H9 (cell line): ENCODE measurements at regions not wholly inside any gene's neighbourhood (a gene's known extent, or its start where the extent isn't known, plus 50 kb on each side); places are given as distances from the start of the nearest gene placed in this dataset.
A peak's percentile ranks its signal among the peaks of the same experiment; 100 is the strongest.

Source experiments
- DNase-seq: peaks from one replicate; pipeline ENCODE4 v3.0.0-alpha.2; 2017
- H2AFZ ChIP-seq: one replicate; pipeline ENCODE4 v1.6.1; 2013; ENCODE audit warnings: mild to moderate bottlenecking, low read length, control low read depth, moderate library complexity
- H2AK5ac ChIP-seq: 2 replicates; pipeline ENCODE4 v1.6.1; 2013; ENCODE audit warnings: low read length, control low read depth, mixed read lengths; ENCODE audit not compliant: insufficient read length
- H2BK120ac ChIP-seq: one replicate; pipeline ENCODE4 v1.6.1; 2013; ENCODE audit warnings: low read depth, mild to moderate bottlenecking, low read length, control low read depth, inconsistent platforms; ENCODE audit not compliant: poor library complexity, severe bottlenecking
- H2BK12ac ChIP-seq: 2 replicates; pipeline ENCODE4 v1.6.1; 2013; ENCODE audit warnings: low read length, control low read depth, mixed read lengths, low read depth; ENCODE audit not compliant: insufficient read length
- H2BK15ac ChIP-seq: 2 replicates; pipeline ENCODE4 v1.6.1; 2013; ENCODE audit warnings: low read depth, low read length, control low read depth
- H2BK20ac ChIP-seq: one replicate; pipeline ENCODE4 v1.6.1; 2013; ENCODE audit warnings: low read depth, mild to moderate bottlenecking, low read length, control low read depth, inconsistent platforms; ENCODE audit not compliant: poor library complexity, severe bottlenecking
- H2BK5ac ChIP-seq: 2 replicates; pipeline ENCODE4 v1.6.1; 2013; ENCODE audit warnings: low read length, control low read depth, mixed read lengths; ENCODE audit not compliant: insufficient read length
- H3K14ac ChIP-seq: 2 replicates; pipeline ENCODE4 v1.6.1; 2013; ENCODE audit warnings: low read length, control low read depth; ENCODE audit not compliant: insufficient read depth
- H3K18ac ChIP-seq: 2 replicates; pipeline ENCODE4 v1.6.1; 2013; ENCODE audit warnings: low read depth, mild to moderate bottlenecking, mixed read lengths, low read length, control low read depth; ENCODE audit not compliant: insufficient read length
- H3K23ac ChIP-seq: 2 replicates; pipeline ENCODE4 v1.6.1; 2013; ENCODE audit warnings: low read length, control low read depth, mixed read lengths, low read depth; ENCODE audit not compliant: insufficient read length
- H3K23me2 ChIP-seq: 2 replicates; pipeline ENCODE4 v1.6.1; 2013; ENCODE audit warnings: low read depth, mild to moderate bottlenecking, mixed read lengths, low read length, control low read depth; ENCODE audit not compliant: insufficient read length, poor library complexity, severe bottlenecking
- H3K27ac ChIP-seq: 2 replicates; pipeline ENCODE4 v1.5.1; 2013; ENCODE audit warnings: low read length, control low read depth, mixed read lengths, low read depth; ENCODE audit not compliant: insufficient read length
- H3K27me3 ChIP-seq: 2 replicates; pipeline ENCODE4 v1.6.1; 2013; ENCODE audit warnings: low read length, control low read depth, inconsistent platforms; ENCODE audit not compliant: insufficient read depth
- H3K4ac ChIP-seq: 2 replicates; pipeline ENCODE4 v1.6.1; 2013; ENCODE audit warnings: low read depth, mild to moderate bottlenecking, control low read depth, inconsistent platforms, low read length, moderate library complexity
- H3K4me1 ChIP-seq: 2 replicates; pipeline ENCODE4 v1.6.1; 2013; ENCODE audit warnings: low read length, control low read depth, inconsistent platforms; ENCODE audit not compliant: insufficient read depth
- H3K4me2 ChIP-seq: 2 replicates; pipeline ENCODE4 v1.6.1; 2013; ENCODE audit warnings: low read length, control low read depth, mixed read lengths; ENCODE audit not compliant: insufficient read length, insufficient read depth
- H3K56ac ChIP-seq: 2 replicates; pipeline ENCODE4 v1.6.1; 2013; ENCODE audit warnings: low read depth, mild to moderate bottlenecking, mixed read lengths, low read length, control low read depth; ENCODE audit not compliant: insufficient read length
- H3K79me1 ChIP-seq: 2 replicates; pipeline ENCODE4 v1.6.1; 2013; ENCODE audit warnings: low read depth, mild to moderate bottlenecking, moderate library complexity, low read length, control low read depth, inconsistent platforms; ENCODE audit not compliant: insufficient read depth, poor library complexity, severe bottlenecking
- H3K79me2 ChIP-seq: 2 replicates; pipeline ENCODE4 v1.6.1; 2013; ENCODE audit warnings: low read length, control low read depth, inconsistent platforms; ENCODE audit not compliant: insufficient read depth
- H3K9ac ChIP-seq: 2 replicates; pipeline ENCODE4 v1.6.1; 2013; ENCODE audit warnings: low read length, control low read depth, mixed read lengths; ENCODE audit not compliant: insufficient read length; ENCODE audit errors: extremely low read depth
- H3K9me3 ChIP-seq: one replicate; pipeline ENCODE4 v1.6.1; 2013; ENCODE audit warnings: low read depth, low read length, inconsistent platforms; ENCODE audit not compliant: control insufficient read depth
- H3T11ph ChIP-seq: one replicate; pipeline ENCODE4 v1.6.1; 2013; ENCODE audit warnings: mild to moderate bottlenecking, low read length, control low read depth, inconsistent platforms
- H4K20me1 ChIP-seq: one replicate; pipeline ENCODE4 v1.6.1; 2013; ENCODE audit not compliant: control insufficient read depth, insufficient read length, insufficient read depth
- H4K5ac ChIP-seq: 2 replicates; pipeline ENCODE4 v1.6.1; 2013; ENCODE audit warnings: low read depth, mild to moderate bottlenecking, mixed read lengths, low read length, control low read depth; ENCODE audit not compliant: insufficient read length
- H4K8ac ChIP-seq: replicated peaks from 2 replicates; pipeline ENCODE4 v1.6.1; 2013; ENCODE audit warnings: low read length, control low read depth, mixed read lengths, low read depth; ENCODE audit not compliant: insufficient read length
- H4K91ac ChIP-seq: 2 replicates; pipeline ENCODE4 v1.6.1; 2013; ENCODE audit warnings: low read depth, mild to moderate bottlenecking, moderate library complexity, mixed read lengths, low read length, control low read depth; ENCODE audit not compliant: insufficient read length
- H3K27ac Mint-ChIP-seq, 3 experiments: 2 replicates in 2 of 3; 3 replicates in 1 of 3; pipeline ENCODE4 v1.8.0; 2020 to 2021; ENCODE audit warnings: mixed read lengths in 3 of 3, mild to moderate bottlenecking in 1 of 3, moderate library complexity in 1 of 3
- H3K27me3 Mint-ChIP-seq: 2 replicates; pipeline ENCODE4 v1.8.0; 2021; ENCODE audit warnings: low read depth, mild to moderate bottlenecking, moderate library complexity, mixed read lengths
- H3K36me3 Mint-ChIP-seq, 3 experiments: 2 replicates in 2 of 3; 3 replicates in 1 of 3; pipeline ENCODE4 v1.8.0; 2020 to 2021; ENCODE audit warnings: low read depth in 3 of 3, mixed read lengths in 3 of 3; ENCODE audit not compliant: insufficient read depth in 1 of 3
- H3K4me1 Mint-ChIP-seq, 2 experiments: 2 replicates each; pipeline ENCODE4 v1.8.0; 2020; ENCODE audit warnings: mixed read lengths in 2 of 2
- H3K4me3 Mint-ChIP-seq, 2 experiments: 2 replicates in 1 of 2; 3 replicates in 1 of 2; pipeline ENCODE4 v1.8.0; 2020 to 2021; ENCODE audit warnings: mild to moderate bottlenecking in 2 of 2, mixed read lengths in 2 of 2, moderate library complexity in 1 of 2
- H3K9me3 Mint-ChIP-seq, 2 experiments: 2 replicates in 1 of 2; 3 replicates in 1 of 2; pipeline ENCODE4 v1.8.0; 2020; ENCODE audit warnings: mild to moderate bottlenecking in 2 of 2, mixed read lengths in 2 of 2, moderate library complexity in 1 of 2
- WGBS: extraction: QIAGEN DNeasy Blood & Tissue Kit; methylation state at CpG from one replicate; pipeline ENCODE4 v1.1.7; 2013; ENCODE audit warnings: missing lambda C conversion rate, low lambda C conversion rate, mixed read lengths; ENCODE audit not compliant: insufficient read length; ENCODE audit errors: extremely low coverage; 5-methylcytosine and 5-hydroxymethylcytosine counted together
- TF ChIP-seq, protein P1 (sequence below): fragments of 200-600 bp; sonication (generic); conservative IDR thresholded peaks from 3 replicates; pipeline ENCODE4 v1.8.0; 2021; ENCODE audit warnings: antibody characterized with exemption, mild to moderate bottlenecking

DNA sequence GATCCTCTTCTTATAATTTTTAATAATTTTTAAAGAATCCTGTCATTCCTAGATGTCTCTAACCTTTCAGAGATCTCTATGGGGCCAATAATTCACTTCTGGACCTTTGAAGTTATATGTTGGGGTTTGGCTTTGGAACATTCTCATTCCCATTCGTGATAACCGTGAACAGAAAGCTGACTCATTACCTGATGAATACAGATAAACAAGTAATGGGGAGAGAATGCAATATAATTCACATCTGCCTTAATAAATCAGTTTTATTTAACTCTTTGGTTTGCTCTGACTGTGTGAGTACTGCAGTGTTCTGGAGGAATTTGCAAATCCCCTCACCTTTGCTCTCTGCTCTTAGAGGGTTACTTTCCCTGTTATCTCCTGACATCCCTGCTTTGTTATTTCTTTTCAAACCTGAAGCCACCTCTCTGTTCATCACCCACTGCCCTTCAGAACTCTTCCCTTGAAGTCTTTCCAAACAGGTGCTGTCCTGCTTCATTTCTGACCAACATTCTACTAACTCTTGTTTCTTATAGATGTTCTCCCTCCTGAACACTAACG lies 79.6 kb upstream of the SLC38A2 start:
- peak overlapping the region in 1 of 3 experiments; percentile 15; a peak in 4 of 7 replicates for H3K27ac Mint-ChIP-seq
- Histone ChIP-seq H2BK120ac (no peak overlapping the region), H3K4me1 (peaks cover 15% of the 10 kb centered on the region), H2BK20ac (no peak overlapping the region), H3K14ac (no peak overlapping the region), H3K79me2 (no peaks in the 10 kb centered on the region), H2BK5ac (no peak overlapping the region), H4K20me1 (no peaks in the 10 kb centered on the region), H3K23me2 (no peaks in the 10 kb centered on the region), H3K4ac (no peak overlapping the region), H2AFZ (no peak overlapping the region), H3T11ph (no peak overlapping the region), H4K5ac (no peak overlapping the region), H3K27ac (no peak overlapping the region), H3K79me1 (no peaks in the 10 kb centered on the region), H3K23ac (no peak overlapping the region), H3K27me3 (no peaks in the 10 kb centered on the region), H3K56ac (no peak overlapping the region), H3K9ac (no peak overlapping the region), H2AK5ac (no peak overlapping the region), H3K4me2 (no peak overlapping the region), H2BK15ac (no peak overlapping the region), H4K8ac (no peak overlapping the region), H4K91ac (no peak overlapping the region), H3K9me3 (no peaks in the 10 kb centered on the region), H2BK12ac (no peak overlapping the region), H3K18ac (no peak overlapping the region)
- no peaks in the 10 kb centered on the region for H3K27me3 Mint-ChIP-seq
- TF ChIP-seq, protein P1, sequence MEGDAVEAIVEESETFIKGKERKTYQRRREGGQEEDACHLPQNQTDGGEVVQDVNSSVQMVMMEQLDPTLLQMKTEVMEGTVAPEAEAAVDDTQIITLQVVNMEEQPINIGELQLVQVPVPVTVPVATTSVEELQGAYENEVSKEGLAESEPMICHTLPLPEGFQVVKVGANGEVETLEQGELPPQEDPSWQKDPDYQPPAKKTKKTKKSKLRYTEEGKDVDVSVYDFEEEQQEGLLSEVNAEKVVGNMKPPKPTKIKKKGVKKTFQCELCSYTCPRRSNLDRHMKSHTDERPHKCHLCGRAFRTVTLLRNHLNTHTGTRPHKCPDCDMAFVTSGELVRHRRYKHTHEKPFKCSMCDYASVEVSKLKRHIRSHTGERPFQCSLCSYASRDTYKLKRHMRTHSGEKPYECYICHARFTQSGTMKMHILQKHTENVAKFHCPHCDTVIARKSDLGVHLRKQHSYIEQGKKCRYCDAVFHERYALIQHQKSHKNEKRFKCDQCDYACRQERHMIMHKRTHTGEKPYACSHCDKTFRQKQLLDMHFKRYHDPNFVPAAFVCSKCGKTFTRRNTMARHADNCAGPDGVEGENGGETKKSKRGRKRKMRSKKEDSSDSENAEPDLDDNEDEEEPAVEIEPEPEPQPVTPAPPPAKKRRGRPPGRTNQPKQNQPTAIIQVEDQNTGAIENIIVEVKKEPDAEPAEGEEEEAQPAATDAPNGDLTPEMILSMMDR, result no peak
- DNase-seq, result no peak
- no peak overlapping the region for H3K4me3 Mint-ChIP-seq
- no peaks in the 10 kb centered on the region for H3K9me3 Mint-ChIP-seq
- WGBS, result no CpG with 5 or more reads among the region's 3 CpGs
- H3K4me1 Mint-ChIP-seq, result peaks cover 13 to 31% of the 10 kb centered on the region in 2 experiments
- H3K36me3 Mint-ChIP-seq, result peaks cover 0 to 1% (median 0%) of the 10 kb centered on the region in 3 experiments; a peak in 4 of 7 replicates
